PC-3 (cell line): ENCODE measurements at regions not wholly inside any gene's neighbourhood (a gene's known extent, or its start where the extent isn't known, plus 50 kb on each side); places are given as distances from the start of the nearest gene placed in this dataset.

Experiments used
- ATAC-seq: fragments of 200-7000 bp; cut with Tn5 transposase; 2 replicates; pipeline ENCODE4 v1.9.1; 2020; ENCODE audit warnings: mild to moderate bottlenecking, moderate library complexity
- BruUV-seq: library from RNA; stranded (reverse); fragments of 400-500 nt; replicated peaks from 2 replicates; lab custom pipeline; 2021; lab: Mats Ljungman, UMichigan
- CTCF ChIA-PET: fragments of 300-600 bp; sonication (Branson Sonifier 250); formaldehyde crosslinking; loops from one replicate; lab custom pipeline; 2022; ENCODE audit warnings: antibody characterized with exemption; lab: Charles Lee
- POLR2A ChIA-PET: fragments of 300-600 bp; sonication (Branson Sonifier 250); formaldehyde crosslinking; loops from one replicate; lab custom pipeline; 2022; ENCODE audit warnings: antibody characterized with exemption; ENCODE audit not compliant: unreplicated experiment; lab: Charles Lee
- DNase-seq: peaks from one replicate; pipeline ENCODE4 v3.0.0-alpha.2; 2015
- H2AFZ ChIP-seq: fragments of 300-600 bp; sonication (generic); 2 replicates; pipeline ENCODE4 v1.6.0; 2016; ENCODE audit warnings: antibody characterized with exemption, low read length
- H3F3A ChIP-seq: fragments of 300-600 bp; sonication (generic); one replicate; pipeline ENCODE4 v1.6.0; 2017; ENCODE audit warnings: antibody characterized with exemption, low read length, control low read depth, mild to moderate bottlenecking; ENCODE audit not compliant: unreplicated experiment
- H3K27ac ChIP-seq: fragments of 300-600 bp; sonication (generic); 2 replicates; pipeline ENCODE4 v1.5.1; 2016; ENCODE audit warnings: mild to moderate bottlenecking, low read length
- H3K27me3 ChIP-seq: fragments of 300-600 bp; sonication (generic); 2 replicates; pipeline ENCODE4 v1.6.1; 2016; ENCODE audit warnings: low read length, mixed read lengths
- H3K36me3 ChIP-seq: fragments of 300-600 bp; sonication (generic); 2 replicates; pipeline ENCODE4 v1.6.1; 2016; ENCODE audit warnings: low read depth, mixed run types, low read length, mixed read lengths
- H3K4me1 ChIP-seq: fragments of 300-600 bp; sonication (generic); 2 replicates; pipeline ENCODE4 v1.5.1; 2016; ENCODE audit warnings: low read length; ENCODE audit not compliant: insufficient read depth
- H3K4me2 ChIP-seq: fragments of 300-600 bp; sonication (generic); 2 replicates; pipeline ENCODE4 v1.6.0; 2016; ENCODE audit warnings: low read length
- H3K4me3 ChIP-seq: fragments of 300-600 bp; sonication (generic); 2 replicates; pipeline ENCODE4 v1.5.1; 2016; ENCODE audit warnings: mild to moderate bottlenecking, low read length, mixed read lengths
- H3K79me2 ChIP-seq: fragments of 300-600 bp; sonication (generic); 2 replicates; pipeline ENCODE4 v1.6.1; 2017; ENCODE audit warnings: low read length, mixed read lengths
- H3K9ac ChIP-seq: fragments of 300-600 bp; sonication (generic); 2 replicates; pipeline ENCODE4 v1.6.0; 2016; ENCODE audit warnings: mild to moderate bottlenecking, low read length
- H3K9me2 ChIP-seq: fragments of 300-600 bp; sonication (generic); replicated peaks from 2 replicates; pipeline ENCODE4 v1.6.1; 2016; ENCODE audit warnings: mixed run types, low read length, mixed read lengths
- H3K9me3 ChIP-seq: fragments of 300-600 bp; sonication (generic); 2 replicates; pipeline ENCODE4 v1.6.1; 2016; ENCODE audit warnings: low read length, mixed read lengths
- H4K20me1 ChIP-seq: fragments of 300-600 bp; sonication (generic); 2 replicates; pipeline ENCODE4 v1.6.1; 2016; ENCODE audit warnings: low read length, mixed read lengths
- EZH2 ChIP-seq: fragments of 300-600 bp; sonication (generic); IDR thresholded peaks from one replicate; pipeline ENCODE4 v1.6.1; 2017; ENCODE audit warnings: antibody characterized with exemption, mild to moderate bottlenecking, low read length; ENCODE audit not compliant: unreplicated experiment
- EZH2phosphoT487 ChIP-seq: fragments of 300-600 bp; sonication (generic); IDR thresholded peaks from 2 replicates; pipeline ENCODE4 v1.6.1; 2018; ENCODE audit warnings: mild to moderate bottlenecking, antibody characterized with exemption, low read length, borderline replicate concordance
- intact Hi-C: fragments of 100-400 bp; cut with micrococcal nuclease; formaldehyde crosslinking; loops from 2 replicates; pipeline ENCODE4 v1.9.0; 2023
- TF ChIP-seq, protein P1 (sequence below): fragments of 300-600 bp; sonication (generic); conservative IDR thresholded peaks from 2 replicates; pipeline ENCODE4 v1.5.1; 2017; ENCODE audit warnings: antibody characterized with exemption, low read depth, mild to moderate bottlenecking, low read length

DNA sequence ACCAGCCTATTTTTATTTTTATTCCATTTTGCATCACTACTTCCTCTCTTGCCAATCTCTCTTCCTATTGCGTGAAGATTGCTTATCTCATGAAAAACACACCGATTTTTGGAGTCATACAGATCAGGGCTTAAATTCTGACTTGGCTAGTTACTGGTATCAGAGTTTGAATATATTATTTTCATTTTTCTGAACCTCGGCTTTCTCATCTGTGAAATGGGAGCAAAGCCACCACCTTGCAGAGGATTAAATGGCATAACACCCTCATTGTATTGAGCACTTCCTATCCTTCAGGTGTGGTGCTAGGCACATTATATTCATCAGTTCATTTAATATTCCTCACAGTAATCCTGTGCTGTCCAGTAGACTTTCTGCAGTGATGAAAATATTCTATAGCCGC, 208.8 kb downstream of the HAPSTR1 start:
- ATAC-seq: no peak
- DNase-seq: no peak
- H3K4me3 ChIP-seq: no peak overlapping the region
- H3K79me2 ChIP-seq: no peaks in the 10 kb centered on the region
- peaks cover 9% of the 10 kb centered on the region; the same call in 1 of the 2 replicates for H3K27me3 ChIP-seq
- no peak overlapping the region for H3K9ac ChIP-seq
- TF ChIP-seq EZH2phosphoT487 (no peak), EZH2 (no peak)
- TF ChIP-seq, protein P1, sequence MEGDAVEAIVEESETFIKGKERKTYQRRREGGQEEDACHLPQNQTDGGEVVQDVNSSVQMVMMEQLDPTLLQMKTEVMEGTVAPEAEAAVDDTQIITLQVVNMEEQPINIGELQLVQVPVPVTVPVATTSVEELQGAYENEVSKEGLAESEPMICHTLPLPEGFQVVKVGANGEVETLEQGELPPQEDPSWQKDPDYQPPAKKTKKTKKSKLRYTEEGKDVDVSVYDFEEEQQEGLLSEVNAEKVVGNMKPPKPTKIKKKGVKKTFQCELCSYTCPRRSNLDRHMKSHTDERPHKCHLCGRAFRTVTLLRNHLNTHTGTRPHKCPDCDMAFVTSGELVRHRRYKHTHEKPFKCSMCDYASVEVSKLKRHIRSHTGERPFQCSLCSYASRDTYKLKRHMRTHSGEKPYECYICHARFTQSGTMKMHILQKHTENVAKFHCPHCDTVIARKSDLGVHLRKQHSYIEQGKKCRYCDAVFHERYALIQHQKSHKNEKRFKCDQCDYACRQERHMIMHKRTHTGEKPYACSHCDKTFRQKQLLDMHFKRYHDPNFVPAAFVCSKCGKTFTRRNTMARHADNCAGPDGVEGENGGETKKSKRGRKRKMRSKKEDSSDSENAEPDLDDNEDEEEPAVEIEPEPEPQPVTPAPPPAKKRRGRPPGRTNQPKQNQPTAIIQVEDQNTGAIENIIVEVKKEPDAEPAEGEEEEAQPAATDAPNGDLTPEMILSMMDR: no peak
- ChIA-PET POLR2A (no interaction called here), CTCF (no interaction called here)
- BruUV-seq: no TSS peak
- H3K27ac ChIP-seq: no peak overlapping the region
- H2AFZ ChIP-seq: no peak overlapping the region
- H4K20me1 ChIP-seq: no peaks in the 10 kb centered on the region
- intact Hi-C loops: no loop called here
- no peak overlapping the region for H3K4me2 ChIP-seq
- H3K36me3 ChIP-seq: no peaks in the 10 kb centered on the region
- no peaks in the 10 kb centered on the region for H3K9me2 ChIP-seq
- no peaks in the 10 kb centered on the region for H3F3A ChIP-seq
- H3K4me1 ChIP-seq: no peaks in the 10 kb centered on the region
- H3K9me3 ChIP-seq: no peaks in the 10 kb centered on the region

DNA sequence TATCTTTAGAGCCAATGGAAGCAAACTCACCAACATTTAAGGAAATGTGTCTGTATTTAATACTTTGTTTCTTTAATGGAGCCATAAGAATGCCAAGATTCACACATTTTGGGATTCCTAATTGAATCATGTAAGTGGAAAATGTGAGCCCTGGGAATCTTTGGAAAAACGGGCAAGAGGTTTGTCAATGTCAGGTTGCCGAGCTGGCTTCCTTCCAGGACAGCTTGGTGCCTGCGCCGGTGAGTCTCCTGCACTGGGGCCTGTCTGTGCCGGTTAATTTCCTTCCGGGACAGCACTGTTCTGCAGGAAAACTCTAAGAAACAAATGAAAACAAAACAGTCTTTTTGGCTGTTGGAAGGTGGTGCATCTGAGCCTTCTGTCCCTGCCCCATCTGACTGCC, 210.6 kb downstream of the HAPSTR1 start:
- Histone ChIP-seq H3K9me2 (no peaks in the 10 kb centered on the region), H3F3A (no peaks in the 10 kb centered on the region), H3K36me3 (no peaks in the 10 kb centered on the region), H3K4me3 (no peak overlapping the region), H3K27me3 (peaks cover 16% of the 10 kb centered on the region; the same call in 1 of the 2 replicates), H3K79me2 (no peaks in the 10 kb centered on the region), H2AFZ (no peak overlapping the region), H3K4me1 (no peaks in the 10 kb centered on the region), H3K27ac (no peak overlapping the region), H4K20me1 (no peaks in the 10 kb centered on the region), H3K9me3 (no peaks in the 10 kb centered on the region), H3K4me2 (no peak overlapping the region), H3K9ac (no peak overlapping the region)
- ATAC-seq: no peak
- TF ChIP-seq, protein P1: no peak
- TF ChIP-seq EZH2: no peak
- TF ChIP-seq EZH2phosphoT487: no peak
- POLR2A ChIA-PET: no interaction called here
- no TSS peak for BruUV-seq
- CTCF ChIA-PET: no interaction called here
- intact Hi-C loops: no loop called here
- no peak for DNase-seq

DNA sequence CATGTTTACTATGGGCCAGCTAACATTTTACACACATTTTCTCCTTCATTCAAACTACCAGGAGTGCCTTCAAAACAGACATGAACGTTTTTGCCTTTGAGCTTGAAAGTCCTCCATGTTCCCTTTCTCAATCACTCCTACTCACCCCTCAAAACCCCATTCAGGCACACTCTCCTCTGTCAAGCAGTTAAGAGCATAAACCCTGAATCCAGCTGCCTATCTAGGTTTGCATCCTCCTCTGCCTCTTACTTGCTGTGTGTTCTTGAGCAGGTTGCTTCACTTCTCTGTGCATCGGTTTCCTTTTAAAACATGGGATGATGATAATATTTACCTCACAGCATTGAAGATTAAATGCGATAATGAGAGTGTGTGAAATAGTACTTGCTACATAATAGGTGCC, 215.3 kb downstream of the HAPSTR1 start:
- Histone ChIP-seq H3K9ac (no peak overlapping the region), H3K4me2 (no peak overlapping the region), H3K36me3 (no peaks in the 10 kb centered on the region), H2AFZ (no peak overlapping the region), H3K79me2 (no peaks in the 10 kb centered on the region), H3K4me3 (no peak overlapping the region), H3K4me1 (no peaks in the 10 kb centered on the region), H3K27me3 (peaks cover 12% of the 10 kb centered on the region; the same call in 1 of the 2 replicates), H3K27ac (no peak overlapping the region), H3F3A (no peaks in the 10 kb centered on the region), H3K9me2 (no peaks in the 10 kb centered on the region), H3K9me3 (no peaks in the 10 kb centered on the region), H4K20me1 (no peaks in the 10 kb centered on the region)
- CTCF ChIA-PET: no interaction called here
- no peak for DNase-seq
- intact Hi-C loops: no loop called here
- POLR2A ChIA-PET: no interaction called here
- no TSS peak for BruUV-seq
- no peak for ATAC-seq
- TF ChIP-seq, protein P1: no peak
- TF ChIP-seq EZH2phosphoT487: no peak
- no peak for TF ChIP-seq EZH2
